Hypothalamus (tissue), 51 donors: ENCODE measurements at regions not wholly inside any gene's neighbourhood (a gene's known extent, or its start where the extent isn't known, plus 50 kb on each side); places are given as distances from the start of the nearest gene placed in this dataset.

Experiments used
- DNase-seq, 51 donors: peaks; one replicate each; lab custom pipeline; 2025; lab: John Stamatoyannopoulos, UW

DNA sequence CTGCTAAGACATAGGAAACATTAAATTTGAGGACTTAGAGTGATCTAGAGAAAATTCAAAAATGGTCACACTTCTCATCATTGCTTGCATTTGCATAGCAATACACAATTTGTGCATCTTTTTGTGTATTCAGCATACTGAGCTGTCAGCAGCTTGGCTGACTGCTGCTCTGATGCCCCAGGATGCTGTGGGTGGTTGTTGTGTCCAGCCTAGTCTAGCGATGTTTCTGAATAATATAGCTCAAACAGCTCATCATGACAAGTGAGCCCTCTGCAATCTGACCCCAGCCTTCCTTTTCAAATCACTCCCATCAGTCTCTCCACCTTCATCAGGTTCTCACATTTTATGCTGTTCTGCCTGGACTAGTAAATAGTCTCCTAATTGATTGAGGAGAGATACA, 483.7 kb upstream of the SPHKAP start:
- DNase-seq, result no peak

DNA sequence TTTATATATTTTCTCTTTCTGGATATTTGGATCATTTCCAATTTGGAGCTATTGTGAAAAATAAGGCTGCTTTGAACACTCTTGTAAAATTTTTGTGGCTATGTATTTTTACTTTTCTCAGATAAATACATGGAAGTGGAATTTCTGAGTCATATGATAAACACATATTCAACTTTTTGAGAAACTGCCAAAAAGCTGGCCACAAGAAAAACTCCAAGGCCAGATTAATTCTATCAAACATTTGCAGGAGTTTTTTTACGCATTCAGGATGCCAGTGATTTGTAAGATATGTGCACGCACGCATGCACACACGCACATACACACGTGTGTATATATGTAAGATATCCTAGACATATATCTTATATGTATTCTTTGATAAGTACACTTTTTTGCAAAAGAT, 477.5 kb upstream of the SPHKAP start:
- DNase-seq, result no peak

DNA sequence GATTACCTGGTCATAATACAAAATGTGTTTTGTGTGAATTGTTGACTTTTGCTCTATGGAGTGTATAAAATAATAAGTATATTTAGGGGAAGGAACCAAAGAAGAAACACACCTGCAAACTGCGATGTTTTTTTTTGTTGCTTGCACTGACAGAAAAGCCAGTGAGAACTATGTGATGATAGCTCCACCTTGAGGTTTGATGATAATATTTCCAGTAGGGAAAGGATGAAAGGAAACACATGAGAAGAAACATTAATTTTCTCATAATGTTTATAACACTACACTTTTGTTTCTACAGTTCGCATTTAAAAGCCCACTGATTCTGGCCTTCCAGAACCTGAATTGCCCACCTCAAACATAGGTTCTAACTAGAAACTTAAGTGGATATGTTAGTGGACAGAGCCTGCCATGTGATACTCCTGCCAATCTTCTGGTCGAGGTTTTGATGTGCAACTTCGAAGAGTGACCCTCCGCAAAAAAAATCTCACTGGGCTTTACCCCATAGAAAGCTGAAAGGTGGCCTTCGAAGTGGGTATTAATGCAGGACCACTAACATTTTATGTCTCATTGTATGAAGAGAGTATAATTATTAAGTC, 476.4 kb upstream of the SPHKAP start:
- peak in 1 of 51 donors; percentile 47 for DNase-seq

DNA sequence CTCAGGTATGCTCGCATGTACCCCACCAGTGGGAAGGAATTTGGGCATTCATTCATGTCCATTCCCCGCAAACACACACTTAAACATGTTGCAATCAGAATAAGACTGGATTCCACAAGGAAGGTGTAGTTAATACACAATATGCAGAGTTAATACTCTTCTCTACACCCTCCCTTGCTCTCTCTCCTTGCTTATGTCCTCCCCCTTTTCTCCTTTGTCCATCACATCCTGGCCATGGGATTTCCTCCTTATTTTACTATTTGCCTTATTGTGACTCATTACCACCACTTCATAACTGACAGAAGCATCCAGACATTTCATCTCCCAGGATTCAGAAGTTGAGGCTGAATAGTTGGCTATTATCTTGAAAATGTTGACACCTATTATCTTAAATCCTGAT, 473.8 kb upstream of the SPHKAP start:
- DNase-seq, result no peak

DNA sequence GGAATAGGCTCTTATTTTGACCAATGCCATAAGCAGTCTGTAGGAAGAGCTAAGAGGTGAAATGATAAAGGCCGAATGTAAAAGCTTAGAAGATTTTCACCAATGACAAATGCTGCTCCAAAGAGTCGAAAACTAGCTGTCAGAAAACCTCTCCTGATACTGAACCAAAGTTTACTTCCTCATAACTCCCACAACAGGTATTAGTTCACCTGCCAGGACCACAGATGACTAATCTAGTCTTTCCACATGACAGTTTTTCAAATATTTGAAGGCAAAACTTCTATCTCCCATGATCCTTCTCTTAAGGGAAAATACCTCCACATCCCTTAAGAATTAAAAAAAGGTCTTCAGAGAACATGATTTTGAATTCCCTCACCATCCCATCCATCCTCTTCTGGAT, 473.2 kb upstream of the SPHKAP start:
- no peak for DNase-seq

DNA sequence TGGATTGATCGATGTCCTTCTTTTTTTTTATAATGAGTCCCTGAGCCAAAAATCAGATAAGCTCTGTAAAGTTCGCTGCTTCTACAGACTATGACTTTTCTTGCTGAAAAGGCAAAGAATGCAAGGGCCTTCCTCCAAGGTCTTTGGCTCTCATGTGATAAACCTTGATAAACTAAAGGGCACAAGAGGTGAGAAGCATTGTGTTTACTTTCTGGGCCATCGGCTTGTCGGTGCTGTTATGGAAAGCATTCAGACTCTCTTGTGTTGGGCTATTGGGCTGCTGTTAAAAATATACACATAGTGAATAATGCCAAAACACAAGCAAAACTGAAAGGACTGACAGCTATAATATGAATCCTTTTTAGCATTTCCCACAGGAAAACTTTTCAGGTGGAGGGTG, 472.4 kb upstream of the SPHKAP start:
- no peak for DNase-seq

DNA sequence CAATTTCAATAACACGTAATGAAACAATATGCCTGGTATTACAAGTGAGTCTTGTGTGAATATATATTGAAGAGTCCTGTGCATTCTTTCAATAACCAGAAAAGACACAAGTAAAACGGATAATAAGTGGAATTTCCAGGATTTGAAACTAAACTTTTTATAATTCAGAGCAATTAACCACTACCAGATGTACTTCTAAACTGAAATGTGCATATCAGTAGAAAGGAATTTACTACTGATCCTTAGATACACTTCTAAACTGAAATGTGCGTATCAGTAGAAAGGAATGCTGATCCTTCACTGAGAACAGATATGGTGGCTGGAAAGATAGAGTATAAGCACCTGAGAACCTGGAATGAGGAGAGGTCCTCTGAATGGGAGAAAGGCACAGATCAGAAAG, 470.9 kb upstream of the SPHKAP start:
- no peak for DNase-seq

DNA sequence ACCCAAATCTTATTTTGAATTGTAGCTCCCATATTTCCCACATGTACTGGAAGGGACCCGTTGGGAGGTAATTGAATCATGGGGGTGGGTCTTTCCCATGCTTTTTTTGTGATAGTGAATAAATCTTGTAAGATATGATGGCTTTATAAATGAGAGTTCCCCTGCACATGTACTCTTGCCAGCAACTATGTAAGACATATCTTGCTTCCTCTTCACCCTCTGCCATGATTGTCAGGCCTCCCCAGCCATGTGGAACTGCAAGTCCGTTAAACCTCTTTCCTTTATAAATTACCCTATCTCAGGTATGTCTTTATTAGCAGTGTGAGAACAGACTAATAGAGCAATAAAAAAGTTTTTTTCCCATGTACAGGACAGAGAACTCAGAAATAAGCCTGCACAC, 468.4 kb upstream of the SPHKAP start:
- DNase-seq, result no peak

DNA sequence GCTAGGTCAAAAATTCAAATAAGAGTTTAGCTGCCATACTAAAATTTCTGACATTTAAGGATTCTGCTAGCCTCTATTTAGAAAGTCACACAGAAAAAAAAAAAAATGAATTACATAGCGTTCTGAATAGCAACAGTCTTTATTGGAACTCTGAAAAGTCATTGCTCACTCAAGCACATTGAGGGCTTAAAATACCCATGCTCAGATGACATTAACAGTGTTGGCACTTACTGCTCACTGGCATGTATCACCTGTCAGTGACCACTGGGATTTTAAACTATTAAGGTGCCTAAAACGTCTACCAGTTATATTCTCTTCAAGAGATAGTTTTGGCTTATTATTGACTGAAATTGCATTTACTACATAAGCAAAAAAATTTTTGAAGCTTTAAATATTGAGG, 468.0 kb upstream of the SPHKAP start:
- DNase-seq, result no peak

DNA sequence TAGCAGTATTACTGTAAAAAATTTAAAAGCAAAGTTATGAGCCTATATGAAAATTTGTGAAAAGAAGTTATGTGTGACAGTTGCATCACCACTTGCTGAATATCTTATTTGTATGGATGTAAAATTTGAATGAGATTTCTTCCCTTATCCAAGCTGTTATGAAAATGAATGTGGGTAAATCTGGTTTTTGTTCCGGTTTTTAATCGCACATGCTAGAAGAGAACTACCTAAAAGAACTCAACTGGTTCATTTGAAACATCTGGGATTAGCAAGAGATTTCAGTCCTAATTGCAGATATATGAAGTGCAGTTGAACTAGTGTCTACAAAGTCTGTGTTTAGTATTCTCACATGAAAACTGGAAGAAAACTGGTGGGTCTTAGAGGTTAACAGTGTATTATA, 467.1 kb upstream of the SPHKAP start:
- no peak for DNase-seq

DNA sequence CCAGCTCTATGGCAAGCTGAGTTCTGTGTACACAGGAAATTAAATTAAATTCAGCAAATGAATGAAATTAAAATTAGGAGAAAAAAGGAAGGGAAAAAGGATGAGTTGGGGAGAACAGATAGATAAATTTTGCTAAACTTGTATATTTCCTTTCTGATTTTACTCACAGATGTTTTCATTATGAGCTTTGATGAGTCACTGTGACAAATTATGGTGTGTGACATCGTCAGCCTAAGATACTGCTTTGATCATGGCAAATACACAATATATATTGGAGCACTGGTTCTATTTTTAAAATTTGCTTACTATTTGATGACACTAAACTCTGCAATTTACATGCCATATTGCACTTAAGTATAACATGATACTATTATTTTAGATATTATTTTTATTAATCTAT, 464.6 kb upstream of the SPHKAP start:
- no peak for DNase-seq

DNA sequence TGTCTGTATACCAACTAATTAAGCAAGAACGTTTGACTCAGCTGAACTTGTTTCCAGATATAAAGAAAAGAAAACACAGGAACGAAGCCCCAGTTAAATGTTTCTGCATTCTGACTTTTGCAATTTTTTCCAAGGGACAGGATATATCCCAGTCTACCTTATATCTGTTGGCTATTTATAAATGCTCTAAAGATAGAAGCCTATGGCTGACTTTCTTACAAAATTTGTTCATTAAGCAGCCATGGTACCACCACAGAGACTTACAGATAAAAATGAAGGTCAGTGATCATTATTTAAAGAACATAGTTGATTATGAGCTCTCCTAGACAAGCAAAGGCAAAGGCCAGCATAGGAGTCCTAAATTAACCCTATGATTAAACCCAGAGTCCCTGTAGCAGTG, 462.7 kb upstream of the SPHKAP start:
- DNase-seq, result no peak

DNA sequence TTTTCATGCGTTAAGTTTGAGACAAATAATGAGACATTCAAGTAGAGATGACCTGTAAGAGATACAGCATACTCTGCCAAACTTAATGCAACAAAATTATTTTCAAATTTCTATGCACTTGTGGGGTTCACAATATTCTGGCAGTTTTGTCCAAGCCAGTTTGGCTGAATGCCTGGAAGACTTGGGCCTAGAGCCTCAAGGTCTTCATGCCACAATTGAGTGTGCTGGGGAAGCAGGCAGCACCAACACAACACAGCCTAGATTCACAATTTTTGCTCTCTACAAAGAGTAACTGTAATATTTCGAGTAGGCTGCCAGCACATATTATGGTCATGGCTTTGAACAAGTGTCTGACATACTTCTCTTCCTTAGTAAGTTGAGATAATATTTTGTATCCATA, 461.4 kb upstream of the SPHKAP start:
- no peak for DNase-seq

DNA sequence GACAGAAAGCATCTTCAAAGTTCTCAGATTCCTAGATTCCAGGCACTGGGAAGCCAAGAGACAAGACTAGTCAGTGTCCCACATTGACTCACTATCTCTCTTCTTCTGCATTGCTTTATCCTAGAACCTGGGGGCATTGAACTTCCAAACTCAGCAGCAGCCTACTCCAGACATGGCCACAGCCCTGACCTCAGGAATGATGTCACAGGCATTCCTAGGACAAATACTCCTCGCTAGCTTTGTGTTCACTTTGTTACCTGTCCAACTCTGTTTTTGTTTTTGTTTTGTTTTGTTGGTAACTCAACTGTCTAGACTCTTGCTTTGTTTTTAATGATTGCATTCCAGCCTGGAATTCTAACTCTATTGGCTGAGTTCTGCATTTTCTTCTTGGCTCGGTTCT, 449.3 kb upstream of the SPHKAP start:
- no peak for DNase-seq

DNA sequence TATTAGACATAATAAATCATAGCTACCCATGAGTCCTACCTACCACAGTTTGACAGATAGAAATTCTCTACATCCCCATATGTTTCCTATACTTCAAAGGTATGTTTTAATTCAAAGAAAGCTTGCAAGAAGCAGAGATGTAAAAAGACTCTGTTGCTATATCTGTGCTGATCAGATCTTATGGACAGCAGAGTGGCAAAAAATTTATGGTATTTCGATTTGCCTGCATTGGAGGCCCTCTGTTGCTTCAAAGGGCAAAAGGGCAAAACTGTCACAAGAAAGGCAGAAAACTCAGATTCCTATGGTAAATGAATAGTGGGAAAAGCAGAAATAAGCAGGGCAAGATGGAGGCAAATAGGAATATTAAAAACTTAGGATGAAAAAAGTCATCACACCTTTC, 447.8 kb upstream of the SPHKAP start:
- DNase-seq, result no peak

DNA sequence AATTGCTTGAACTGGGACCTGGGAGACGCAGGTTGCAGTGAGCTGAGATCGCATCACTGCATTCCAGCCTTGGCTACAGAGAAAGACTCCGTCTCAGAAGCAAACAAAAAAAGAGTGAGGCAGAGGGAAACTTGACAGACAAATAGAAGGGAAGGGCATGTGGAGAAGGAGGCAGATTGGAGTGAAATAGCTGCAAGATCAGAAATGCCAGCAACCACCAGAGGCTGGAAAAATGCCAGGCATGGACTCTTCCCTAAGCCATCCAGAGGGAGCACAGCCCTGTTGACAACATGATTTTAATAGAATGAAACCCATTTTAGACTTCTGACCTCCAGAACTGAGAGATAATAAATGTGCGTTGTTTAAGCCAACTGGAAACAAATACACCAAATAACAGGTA, 447.2 kb upstream of the SPHKAP start:
- no peak for DNase-seq

DNA sequence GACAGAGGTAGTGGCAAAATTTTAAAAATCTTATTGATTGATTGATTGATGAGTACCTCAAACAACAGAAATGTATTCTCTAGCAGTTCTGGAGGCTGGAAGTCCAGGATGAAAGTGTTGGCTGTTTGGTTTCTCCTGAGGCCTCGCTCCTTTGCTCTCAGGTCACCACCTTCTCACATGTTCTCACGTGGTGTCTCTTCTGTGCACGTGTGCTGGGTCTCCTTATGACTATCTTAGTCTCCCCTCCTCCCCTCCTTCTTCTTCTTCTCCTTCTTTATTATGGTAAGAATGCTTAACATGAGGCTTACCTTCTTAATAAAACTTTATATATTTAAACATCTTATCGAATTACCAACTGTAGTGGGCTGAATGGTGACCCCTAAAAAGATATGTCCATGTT, 446.0 kb upstream of the SPHKAP start:
- no peak for DNase-seq

DNA sequence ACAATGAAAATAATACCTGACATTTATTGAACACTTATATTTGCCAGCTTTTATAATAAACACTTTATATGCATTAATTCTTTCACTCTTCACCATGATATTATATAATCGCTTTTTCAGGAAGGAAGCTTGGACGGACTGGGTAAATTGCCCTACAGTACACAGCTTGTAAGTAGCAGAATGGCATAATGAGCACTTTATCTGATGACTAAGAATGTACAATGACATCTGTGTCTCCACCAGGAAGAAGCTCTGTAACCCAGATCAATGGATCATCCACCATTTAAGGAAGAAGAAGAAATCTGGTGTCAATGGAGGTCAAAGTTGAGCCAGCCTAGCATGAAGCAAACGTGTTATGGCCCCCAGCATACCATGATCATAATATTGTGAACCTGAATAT, 444.0 kb upstream of the SPHKAP start:
- DNase-seq, result no peak

DNA sequence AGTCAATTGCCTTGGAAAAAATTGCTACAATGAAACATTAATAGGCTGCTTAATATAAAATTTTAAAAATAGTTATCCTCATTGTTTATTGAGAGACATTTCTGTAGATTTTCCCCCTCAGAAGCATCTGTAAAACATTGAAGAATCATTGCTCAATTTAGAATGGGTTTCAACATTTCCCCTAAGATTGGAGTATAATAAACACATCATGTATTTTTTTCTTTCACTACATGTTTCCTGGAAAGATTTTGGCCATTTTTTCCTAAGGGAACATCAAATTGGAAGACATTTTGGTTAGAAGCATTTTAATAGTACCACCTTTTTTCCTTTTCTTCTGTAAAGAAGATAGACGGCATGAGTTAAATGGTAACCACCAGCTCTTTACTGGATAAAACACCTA, 443.2 kb upstream of the SPHKAP start:
- DNase-seq, result no peak

DNA sequence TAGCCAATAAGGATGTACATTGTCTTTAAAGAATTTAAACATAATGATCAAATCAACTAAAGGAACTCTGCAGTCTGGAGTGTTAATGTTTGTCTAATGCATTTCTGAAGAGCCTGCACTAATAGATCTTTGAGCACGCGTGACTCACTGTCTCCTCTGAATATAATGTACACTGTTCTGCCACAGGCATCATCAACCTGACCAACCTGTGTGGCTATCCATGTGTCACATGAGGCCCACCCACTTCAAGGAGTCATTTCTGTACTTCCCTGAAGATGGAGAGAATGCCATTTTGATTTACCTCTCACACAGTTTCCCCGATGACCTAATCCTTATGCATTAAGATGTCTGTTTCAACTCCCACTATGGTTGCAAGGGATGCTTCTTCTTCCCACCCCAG, 434.0 kb upstream of the SPHKAP start:
- DNase-seq, result no peak

DNA sequence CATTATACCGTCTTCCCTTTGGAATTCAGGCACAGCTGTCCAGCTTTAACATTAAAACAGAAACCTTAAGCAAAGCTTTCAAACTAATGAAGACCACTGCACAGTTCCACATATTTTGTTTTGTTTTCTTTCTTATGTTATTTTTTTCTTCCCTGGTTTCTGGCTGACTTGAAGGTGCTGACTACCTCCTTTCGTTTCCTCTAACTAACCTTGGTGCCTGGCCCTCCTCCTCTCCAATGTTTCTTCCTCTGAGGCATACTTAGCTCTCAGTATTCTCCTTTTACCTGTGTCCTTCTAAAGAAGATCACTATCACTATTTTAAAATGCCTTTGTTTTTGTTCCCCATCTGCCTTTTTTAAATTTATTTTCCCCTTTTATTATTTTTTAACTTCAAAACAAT, 433.3 kb upstream of the SPHKAP start:
- no peak for DNase-seq

DNA sequence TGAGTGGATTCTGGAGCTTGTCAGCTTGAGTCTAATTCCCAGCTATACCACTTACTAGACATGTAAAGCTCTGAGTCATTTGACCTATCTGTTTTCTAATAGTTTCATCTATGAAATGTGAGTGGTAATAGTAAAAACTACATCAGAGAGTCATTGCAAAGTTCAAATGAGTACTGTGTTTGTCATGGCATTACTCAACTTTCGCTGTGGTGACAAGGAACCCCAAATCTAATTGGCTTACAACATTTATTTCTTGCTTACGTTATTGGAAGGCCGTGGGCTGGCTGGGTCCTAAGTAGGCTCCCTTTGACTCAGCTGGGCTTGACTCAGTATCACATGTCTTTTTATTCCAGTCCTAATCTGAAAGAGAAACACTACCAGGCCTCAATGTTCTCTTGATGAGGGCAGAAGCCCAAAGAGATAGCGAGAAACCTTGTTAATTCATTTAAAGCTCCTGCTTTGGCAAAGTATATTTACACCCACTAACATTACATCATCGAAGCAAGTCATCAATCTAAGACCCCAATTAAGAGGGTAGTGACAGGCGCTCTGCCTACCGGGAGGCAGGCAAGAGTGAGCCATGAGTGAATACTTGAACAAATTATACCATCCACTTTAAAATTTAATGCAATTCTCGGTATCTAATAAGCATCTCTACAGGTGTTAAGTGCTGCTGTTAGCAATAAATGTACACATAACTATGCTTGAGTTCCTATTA, 431.8 kb upstream of the SPHKAP start:
- DNase-seq, result no peak

DNA sequence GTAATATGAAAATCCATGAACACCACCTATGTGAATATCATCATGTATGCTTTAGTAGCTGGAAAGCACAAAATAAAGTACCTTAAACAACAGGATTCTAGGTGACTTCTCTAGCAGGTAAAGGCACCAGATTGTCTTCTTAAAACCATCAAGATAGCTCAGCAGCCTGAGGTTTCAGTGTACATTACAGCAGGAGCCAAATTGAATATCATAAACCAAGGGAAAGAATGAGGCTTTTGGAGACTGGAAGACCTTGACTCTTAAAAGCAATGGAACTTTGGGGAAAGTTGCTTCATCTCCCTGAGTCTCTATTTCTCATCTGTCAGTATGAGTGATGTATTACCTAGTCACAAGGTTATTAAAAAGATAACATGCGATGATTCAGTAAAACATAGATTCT, 429.7 kb upstream of the SPHKAP start:
- DNase-seq, result no peak
